ENCODE measurements at regions not wholly inside any gene's neighbourhood (a gene's known extent, or its start where the extent isn't known, plus 50 kb on each side); places are given as distances from the start of the nearest gene placed in this dataset.
A peak's percentile ranks its signal among the peaks of the same experiment; 100 is the strongest.

DNA sequence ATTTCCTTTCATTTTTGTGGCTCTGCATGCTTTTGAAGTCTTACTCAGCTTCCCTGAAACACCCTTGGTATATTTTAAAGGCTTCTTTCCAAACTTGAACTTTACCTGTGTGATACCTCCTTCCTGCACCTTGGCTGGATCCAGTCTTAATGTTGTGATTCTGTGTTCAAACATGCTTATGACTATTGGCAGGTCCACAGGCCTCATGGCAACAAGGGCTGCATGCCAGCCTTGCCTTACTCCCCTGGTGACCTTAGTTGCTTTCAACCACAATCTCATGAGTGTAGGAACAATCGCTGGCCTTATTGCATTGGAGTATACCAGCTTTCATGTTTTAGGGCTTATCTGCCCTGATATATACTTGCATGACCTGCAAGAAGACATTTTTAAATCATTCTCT lies 238.7 kb downstream of the KIF20B start:
- Histone ChIP-seq H3K4me3 (no peak overlapping the region), H3K27ac (no peak overlapping the region)
- no peak for DNase-seq (ENCODE audit: low spot score)
- TF ChIP-seq, protein P1, sequence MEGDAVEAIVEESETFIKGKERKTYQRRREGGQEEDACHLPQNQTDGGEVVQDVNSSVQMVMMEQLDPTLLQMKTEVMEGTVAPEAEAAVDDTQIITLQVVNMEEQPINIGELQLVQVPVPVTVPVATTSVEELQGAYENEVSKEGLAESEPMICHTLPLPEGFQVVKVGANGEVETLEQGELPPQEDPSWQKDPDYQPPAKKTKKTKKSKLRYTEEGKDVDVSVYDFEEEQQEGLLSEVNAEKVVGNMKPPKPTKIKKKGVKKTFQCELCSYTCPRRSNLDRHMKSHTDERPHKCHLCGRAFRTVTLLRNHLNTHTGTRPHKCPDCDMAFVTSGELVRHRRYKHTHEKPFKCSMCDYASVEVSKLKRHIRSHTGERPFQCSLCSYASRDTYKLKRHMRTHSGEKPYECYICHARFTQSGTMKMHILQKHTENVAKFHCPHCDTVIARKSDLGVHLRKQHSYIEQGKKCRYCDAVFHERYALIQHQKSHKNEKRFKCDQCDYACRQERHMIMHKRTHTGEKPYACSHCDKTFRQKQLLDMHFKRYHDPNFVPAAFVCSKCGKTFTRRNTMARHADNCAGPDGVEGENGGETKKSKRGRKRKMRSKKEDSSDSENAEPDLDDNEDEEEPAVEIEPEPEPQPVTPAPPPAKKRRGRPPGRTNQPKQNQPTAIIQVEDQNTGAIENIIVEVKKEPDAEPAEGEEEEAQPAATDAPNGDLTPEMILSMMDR (IDR thresholded peaks at IDR 0.05), result no peak

DNA sequence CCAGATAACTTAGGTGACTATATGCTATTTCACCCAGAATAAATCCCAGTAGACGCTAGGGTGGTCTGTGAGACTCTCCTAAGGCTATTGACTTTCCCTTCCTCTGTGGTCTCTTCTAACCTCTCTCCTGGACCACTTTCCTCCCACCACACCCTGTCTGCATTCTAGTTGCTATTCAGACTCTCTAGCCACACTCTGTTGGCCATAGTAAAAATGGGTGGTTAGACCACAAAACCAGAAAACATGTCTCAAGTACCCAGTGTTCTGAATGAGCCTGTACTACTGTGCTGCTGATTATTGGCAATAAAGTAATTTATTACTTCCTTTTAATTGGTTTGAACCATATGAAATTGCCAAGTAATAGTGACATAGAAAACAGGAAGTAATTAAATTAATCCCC lies 240.8 kb downstream of the KIF20B start:
- Histone ChIP-seq H3K4me3 (no peak overlapping the region), H3K27ac (no peak overlapping the region)
- DNase-seq (ENCODE audit: low spot score), result no peak
- TF ChIP-seq, protein P1 (IDR thresholded peaks at IDR 0.05), result no peak

DNA sequence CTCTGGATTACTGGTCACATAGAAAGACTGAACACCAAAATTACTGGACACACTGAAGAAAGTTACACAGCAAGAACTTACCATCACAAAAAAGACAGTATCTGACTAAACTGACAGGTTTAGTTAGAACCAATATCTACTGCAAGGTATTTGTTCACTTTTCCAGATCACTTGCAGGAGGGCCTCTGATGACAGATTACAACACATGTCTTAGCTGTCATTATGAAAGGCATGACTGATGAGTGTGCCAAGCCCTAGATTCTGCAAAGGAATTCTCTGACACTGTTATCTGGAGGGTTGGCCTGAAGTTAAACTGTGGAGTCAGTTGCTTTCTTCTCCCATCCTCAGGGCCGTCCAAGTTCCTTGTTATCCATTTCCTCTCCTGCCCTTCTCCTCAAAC lies 242.7 kb downstream of the KIF20B start:
- no peak overlapping the region for H3K27ac ChIP-seq

DNA sequence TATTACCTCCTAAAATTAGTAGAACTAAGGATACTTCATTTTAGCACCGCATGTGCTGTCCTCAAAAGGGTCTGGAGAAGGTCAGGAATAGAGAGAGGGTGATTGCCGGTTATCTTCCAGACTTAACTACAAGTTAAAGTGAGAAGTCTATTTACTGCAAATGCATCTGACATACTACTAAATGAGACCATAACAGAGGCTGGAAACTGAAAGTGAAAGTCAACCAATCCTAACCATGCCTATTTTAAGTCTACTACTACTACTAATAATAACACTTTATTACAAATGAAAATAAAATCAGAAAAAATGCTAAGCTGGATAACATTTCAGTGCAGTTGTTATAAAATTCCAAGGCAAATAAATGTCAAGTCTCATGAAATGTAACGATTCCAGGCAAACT lies 244.7 kb downstream of the KIF20B start:
- TF ChIP-seq, protein P1 (IDR thresholded peaks at IDR 0.05), result no peak
- Histone ChIP-seq H3K27ac (no peak overlapping the region), H3K4me3 (peak overlapping the region; percentile 21)
- DNase-seq (ENCODE audit: low spot score), result no peak

More for the DNA sequence above, 242.7 kb downstream of the KIF20B start:
- DNase-seq (ENCODE audit: low spot score), result no peak
- TF ChIP-seq, protein P1 (IDR thresholded peaks at IDR 0.05), result no peak
- no peak overlapping the region for H3K4me3 ChIP-seq

DNA sequence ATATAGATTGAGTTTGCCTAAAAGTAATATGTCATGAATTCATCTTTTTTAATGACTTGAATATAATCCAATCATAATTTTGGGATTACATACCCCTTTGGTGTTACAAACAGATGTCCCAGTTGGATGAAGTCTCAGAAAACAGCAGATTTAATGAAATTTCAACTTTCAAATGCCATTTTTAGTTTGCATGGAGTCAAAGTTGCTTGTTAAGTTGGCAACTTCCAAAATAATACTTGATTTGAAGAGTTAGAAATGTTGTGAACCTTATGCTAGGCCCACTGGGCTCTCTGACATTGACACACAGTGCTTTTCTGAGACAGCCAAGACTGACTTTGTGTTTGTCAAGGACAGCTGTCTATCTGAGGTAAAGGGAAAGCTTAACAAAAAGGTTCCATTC lies 248.1 kb downstream of the KIF20B start:
- Histone ChIP-seq H3K27ac (no peak overlapping the region), H3K4me3 (no peak overlapping the region)
- TF ChIP-seq, protein P1 (IDR thresholded peaks at IDR 0.05), result no peak
- no peak for DNase-seq (ENCODE audit: low spot score)

DNA sequence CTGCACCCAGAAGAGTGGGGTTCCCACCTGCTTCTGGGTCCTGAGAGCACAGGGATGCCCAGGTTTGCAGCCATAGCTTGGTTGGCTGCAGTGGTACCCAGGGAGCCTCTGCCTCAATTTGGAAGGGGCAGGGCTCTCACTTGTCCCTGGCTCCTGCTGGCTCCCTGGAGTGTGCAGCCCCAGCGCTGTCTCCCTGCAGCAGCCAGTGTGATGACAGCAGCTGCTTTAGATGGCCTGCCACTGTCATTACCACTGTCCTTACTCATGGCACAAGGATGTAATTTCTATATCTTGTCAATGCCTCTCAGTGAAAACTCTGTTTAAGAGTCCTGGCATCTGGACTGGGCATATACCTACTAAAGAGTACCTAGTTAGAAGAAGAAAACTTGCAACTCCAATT lies 250.9 kb downstream of the KIF20B start:
- no peak overlapping the region for H3K27ac ChIP-seq
- TF ChIP-seq, protein P1 (IDR thresholded peaks at IDR 0.05), result no peak
- DNase-seq (ENCODE audit: low spot score), result no peak

DNA sequence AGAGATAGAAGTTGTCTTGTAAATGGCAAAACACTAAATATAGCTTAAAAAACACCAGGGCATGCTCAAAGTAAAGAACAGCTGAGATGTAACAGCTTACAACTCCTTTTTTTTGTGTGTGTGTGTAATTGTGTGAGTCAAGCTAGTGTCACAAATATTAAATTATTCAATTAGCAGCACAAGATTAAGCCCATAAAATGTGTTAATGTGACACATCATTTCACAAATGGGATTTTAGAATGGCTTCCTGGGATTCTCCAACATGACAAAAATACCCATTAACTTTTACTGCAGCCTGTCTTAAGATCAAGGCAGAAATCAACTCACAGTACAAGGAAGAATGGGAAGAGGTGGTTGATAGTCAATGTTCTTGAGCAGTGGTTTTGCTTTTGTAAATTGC lies 251.4 kb downstream of the KIF20B start:
- no peak for DNase-seq (ENCODE audit: low spot score)
- TF ChIP-seq, protein P1 (IDR thresholded peaks at IDR 0.05), result no peak
- Histone ChIP-seq H3K27ac (no peak overlapping the region), H3K4me3 (no peak overlapping the region)

More for the DNA sequence above, 250.9 kb downstream of the KIF20B start:
- H3K4me3 ChIP-seq, result no peak overlapping the region
